22Rv1 (cell line): ENCODE measurements at regions not wholly inside any gene's neighbourhood (a gene's known extent, or its start where the extent isn't known, plus 50 kb on each side); places are given as distances from the start of the nearest gene placed in this dataset.

Experiments
- H3K27ac ChIP-seq: fragments of 450-650 bp; 2 replicates; pipeline ENCODE4 v1.5.1; 2017
- CTCF ChIP-seq: fragments of 450-650 bp; IDR thresholded peaks from 2 replicates; pipeline ENCODE4 v1.5.1; 2017; ENCODE audit warnings: mild to moderate bottlenecking
- ZFX ChIP-seq: fragments of 450-650 bp; IDR thresholded peaks from 2 replicates; pipeline ENCODE4 v1.6.1; 2017; ENCODE audit warnings: antibody characterized with exemption, borderline replicate concordance

- H3K27ac ChIP-seq, result no peak overlapping the region
- no peak for TF ChIP-seq ZFX
- no peak for TF ChIP-seq CTCF
Measured at GRCh38 chr5:65068410-65068809, 299.7 kb downstream of the CWC27 start.

GRCh38 chr5:65070026-65070425 is 301.3 kb downstream of the CWC27 start:
- TF ChIP-seq CTCF, result no peak
- TF ChIP-seq ZFX, result no peak

GRCh38 chr5:65072850-65073249 is 304.1 kb downstream of the CWC27 start:
- H3K27ac ChIP-seq, result no peak overlapping the region
- TF ChIP-seq ZFX (no peak), CTCF (no peak)

More at GRCh38 chr5:65070026-65070425, 301.3 kb downstream of the CWC27 start:
- no peak overlapping the region for H3K27ac ChIP-seq

- TF ChIP-seq CTCF (no peak), ZFX (no peak)
- no peak overlapping the region for H3K27ac ChIP-seq
Measured at GRCh38 chr5:65073250-65073661, 304.5 kb downstream of the CWC27 start.

- no peak for TF ChIP-seq CTCF
- no peak for TF ChIP-seq ZFX
- no peak overlapping the region for H3K27ac ChIP-seq
Measured at GRCh38 chr5:65075623-65076250, 307.0 kb downstream of the CWC27 start.

GRCh38 chr5:65076251-65076869 is 307.6 kb downstream of the CWC27 start:
- peak; percentile 64 for TF ChIP-seq CTCF
- TF ChIP-seq ZFX, result no peak
- no peak overlapping the region for H3K27ac ChIP-seq

- no peak overlapping the region for H3K27ac ChIP-seq
- TF ChIP-seq ZFX (no peak), CTCF (no peak)
Measured at GRCh38 chr5:65077653-65078052, 308.9 kb downstream of the CWC27 start.
